NCI-H524 (cell line): ENCODE measurements at regions not wholly inside any gene's neighbourhood (a gene's known extent, or its start where the extent isn't known, plus 50 kb on each side); places are given as distances from the start of the nearest gene placed in this dataset.

Experiments
- DNase-seq, 2 experiments: peaks; one replicate each; lab custom pipeline; 2025; lab: John Stamatoyannopoulos, UW

- DNase-seq = no peak
Measured at GRCh38 chr2:6065703-6066102, 373.5 kb downstream of the SOX11 start.

GRCh38 chr2:6067089-6067488 lies 374.9 kb downstream of the SOX11 start:
- DNase-seq = no peak

DNA sequence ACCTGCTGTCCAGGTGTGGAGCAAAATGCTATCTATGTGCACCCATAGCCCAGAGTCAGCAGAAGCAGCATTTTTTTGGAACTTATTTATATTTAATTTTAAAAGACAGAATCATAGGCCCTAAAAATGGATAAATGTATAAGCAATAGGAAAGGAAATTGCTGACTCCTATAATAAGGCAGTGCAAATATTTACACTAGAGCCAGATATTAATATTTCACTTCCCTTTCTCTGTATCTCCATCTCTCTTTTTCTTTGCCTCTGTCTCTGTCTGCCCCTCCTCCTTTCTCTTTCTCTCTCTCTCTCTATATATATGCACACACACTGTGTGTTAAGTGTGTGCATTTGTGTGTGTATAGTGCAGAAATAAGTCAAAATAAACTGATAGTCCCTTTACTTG lies 375.6 kb downstream of the SOX11 start:
- no peak for DNase-seq

GRCh38 chr2:6068429-6068828 lies 376.2 kb downstream of the SOX11 start:
- peak in 1 of 2 experiments; percentile 9 for DNase-seq

- peak; percentile 78 to 91 for DNase-seq
Measured at GRCh38 chr2:6069381-6069780, 377.2 kb downstream of the SOX11 start.

- peak in 1 of 2 experiments; percentile 26 for DNase-seq
Measured at GRCh38 chr2:6071519-6071918, 379.3 kb downstream of the SOX11 start.

- peak; percentile 86 to 92 for DNase-seq
Measured at GRCh38 chr2:6072276-6072675, 380.1 kb downstream of the SOX11 start.

- peak; percentile 64 to 67 for DNase-seq
Measured at GRCh38 chr2:6072768-6073167, 380.6 kb downstream of the SOX11 start.

DNA sequence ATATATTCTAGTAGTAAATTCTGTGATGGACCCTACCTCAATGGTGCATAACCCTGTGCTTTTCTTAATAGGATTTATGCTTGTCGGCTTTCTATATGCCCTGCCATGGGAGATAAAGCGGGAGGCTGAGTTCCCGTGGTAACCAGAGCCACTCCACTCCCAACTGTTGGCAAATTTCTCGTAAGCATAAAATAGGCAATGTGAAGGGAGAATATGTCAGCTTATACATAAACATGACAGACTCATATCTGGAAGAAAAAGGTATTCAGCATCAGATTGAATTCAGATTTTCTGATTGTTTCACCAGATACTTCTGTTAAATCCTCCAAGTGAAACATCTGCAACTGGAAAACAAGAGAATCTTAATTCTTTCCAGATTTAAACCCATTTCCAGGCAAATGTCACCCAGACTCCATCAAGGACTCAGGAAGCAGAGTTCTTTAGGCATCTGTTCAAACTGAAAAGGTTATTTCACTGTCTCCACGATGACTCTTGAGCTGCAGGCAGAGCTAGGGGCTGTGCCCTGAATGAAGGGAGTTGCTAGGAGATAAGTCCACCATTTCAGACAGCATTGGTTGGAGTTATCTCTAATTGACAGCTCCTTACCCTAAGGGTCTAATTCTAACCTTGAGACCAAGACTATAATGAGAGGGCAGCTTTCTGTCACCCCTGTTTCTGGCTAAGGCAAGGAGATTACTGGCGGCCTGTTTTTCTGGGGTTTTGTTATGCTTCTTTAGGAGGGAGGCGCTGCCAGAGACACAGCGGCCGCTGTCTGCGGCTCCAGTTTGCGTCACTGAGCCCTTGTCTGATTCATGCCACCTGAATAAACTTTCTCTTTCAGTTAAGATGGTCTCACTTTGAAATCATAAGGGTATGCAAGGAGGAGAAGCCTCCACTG lies 381.3 kb downstream of the SOX11 start:
- DNase-seq = peak; percentile 84 to 93

DNA sequence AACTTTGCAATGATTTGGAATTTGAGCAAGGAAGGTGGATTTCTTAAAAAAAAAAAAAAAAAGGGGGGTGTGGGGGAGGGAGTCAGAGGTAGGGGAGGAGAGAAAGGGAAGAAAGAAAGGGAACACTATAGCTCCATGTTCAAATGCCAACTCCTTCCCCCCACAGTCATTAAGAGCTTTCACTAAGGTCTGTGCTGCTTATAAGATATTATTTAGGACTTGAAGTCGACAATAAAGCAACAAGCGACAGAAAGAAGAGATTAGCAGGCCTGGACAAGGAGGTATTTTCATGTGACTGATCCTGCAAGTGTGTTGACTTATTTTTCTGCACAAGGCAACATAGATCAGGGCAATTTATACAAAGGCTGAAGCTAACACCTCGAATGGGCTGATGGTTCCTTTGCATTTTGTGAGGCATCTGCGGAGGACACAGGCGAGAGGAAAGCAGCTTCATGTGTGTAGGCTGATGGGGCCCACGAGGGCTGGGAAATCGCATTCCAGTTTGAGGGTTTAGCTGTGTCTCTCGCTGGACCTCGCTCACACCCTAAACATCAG lies 382.0 kb downstream of the SOX11 start:
- DNase-seq = peak in 1 of 2 experiments; percentile 51

DNA sequence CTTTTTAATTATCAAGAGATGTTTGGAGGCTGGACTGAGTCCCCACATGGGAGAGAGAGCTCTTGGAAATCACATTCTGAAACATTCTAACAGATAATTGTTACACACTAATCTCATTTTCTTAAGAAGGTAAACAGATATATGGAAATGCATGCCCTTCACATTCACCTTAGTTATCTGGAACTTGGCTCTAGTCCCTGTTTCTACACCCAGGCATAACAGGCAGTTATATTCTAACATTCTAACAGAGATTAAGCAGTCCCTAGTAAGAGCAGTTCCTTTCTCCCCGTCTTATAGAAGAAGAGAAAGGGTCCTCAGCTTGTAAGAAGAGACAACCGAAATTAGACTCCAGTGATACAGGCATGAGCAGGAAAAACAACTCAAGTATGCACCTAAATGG lies 385.4 kb downstream of the SOX11 start:
- no peak for DNase-seq

DNA sequence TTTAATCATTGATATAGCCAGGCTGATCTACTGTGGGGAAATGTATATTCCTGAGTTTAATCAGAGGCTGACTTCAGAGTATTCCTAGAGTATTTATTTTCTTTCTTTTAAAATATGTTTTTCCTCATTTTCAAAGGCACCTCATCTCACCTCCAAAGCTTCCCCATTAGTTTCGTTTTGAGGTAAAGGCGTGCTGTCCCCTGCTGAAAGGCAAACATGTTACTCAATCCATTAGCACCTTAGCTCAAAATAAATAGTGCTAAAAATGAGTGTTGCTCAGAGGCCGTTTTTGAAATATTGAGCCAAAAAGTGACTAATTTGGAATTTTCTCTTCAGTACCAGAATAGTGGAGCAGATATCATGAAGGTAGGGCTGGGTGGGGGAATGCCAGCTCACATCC lies 386.2 kb downstream of the SOX11 start:
- DNase-seq = no peak

GRCh38 chr2:6079405-6079804 lies 387.2 kb downstream of the SOX11 start:
- no peak for DNase-seq

GRCh38 chr2:6080932-6081753 lies 389.0 kb downstream of the SOX11 start:
- DNase-seq = peak; percentile 92 to 99

DNA sequence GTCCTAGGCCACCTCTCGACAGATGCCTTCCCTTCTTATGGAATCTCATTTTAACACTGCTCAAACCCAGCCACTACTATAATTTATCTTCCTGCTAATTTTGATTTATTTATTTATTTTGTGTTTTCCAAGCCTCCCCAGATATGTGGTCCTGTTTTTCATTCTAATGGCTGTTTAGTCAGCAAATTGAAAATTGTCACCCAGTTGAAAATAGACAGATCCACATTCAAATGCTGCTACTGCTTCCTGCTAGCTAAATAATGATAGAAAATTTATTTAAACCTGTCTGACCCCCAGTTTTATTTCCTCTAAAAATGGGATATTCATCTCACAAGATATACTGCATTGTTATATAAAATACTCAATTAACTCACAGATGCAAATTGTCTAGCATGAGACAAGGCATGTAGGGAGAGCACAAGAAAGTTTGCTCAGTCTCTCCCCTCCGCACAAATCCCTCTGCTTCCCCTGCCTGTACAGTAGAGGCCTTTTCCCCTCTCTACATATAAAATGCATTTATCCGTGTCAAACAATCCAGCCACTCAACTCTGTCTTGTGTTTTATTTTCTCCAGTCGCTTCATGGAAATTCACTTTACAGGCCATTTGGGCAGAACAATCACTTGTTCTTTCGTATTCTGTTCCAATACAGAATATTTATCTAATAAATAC lies 389.9 kb downstream of the SOX11 start:
- no peak for DNase-seq

- no peak for DNase-seq
Measured at GRCh38 chr2:6082625-6083018, 390.4 kb downstream of the SOX11 start.

- no peak for DNase-seq
Measured at GRCh38 chr2:6083136-6083535, 391.0 kb downstream of the SOX11 start.

GRCh38 chr2:6089474-6089873 lies 397.3 kb downstream of the SOX11 start:
- DNase-seq = no peak

GRCh38 chr2:6103372-6103771 lies 411.2 kb downstream of the SOX11 start:
- no peak for DNase-seq

GRCh38 chr2:6103949-6104348 lies 411.8 kb downstream of the SOX11 start:
- no peak for DNase-seq

DNA sequence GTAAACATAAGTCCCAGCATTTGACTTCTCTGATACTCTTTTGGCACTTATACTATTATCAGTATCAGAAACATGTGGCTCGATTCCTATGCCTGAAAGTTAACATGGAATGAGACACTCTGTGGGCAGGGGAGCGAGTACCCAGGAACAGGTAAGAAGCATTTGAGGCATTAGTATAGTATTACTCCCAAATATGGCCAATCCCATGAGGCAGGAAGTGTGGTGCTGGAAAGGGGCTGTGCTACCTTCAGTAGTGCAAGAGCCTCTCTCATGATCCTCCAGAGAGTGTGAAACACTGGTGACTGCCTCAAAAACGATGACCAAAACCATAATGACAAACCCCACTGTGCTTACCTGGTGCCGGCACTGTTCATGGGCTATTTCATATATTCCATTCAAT lies 415.1 kb downstream of the SOX11 start:
- DNase-seq = no peak

GRCh38 chr2:6109831-6110230 lies 417.6 kb downstream of the SOX11 start:
- no peak for DNase-seq
